Tibial nerve (tissue), 4 donors: ENCODE measurements at regions not wholly inside any gene's neighbourhood (a gene's known extent, or its start where the extent isn't known, plus 50 kb on each side); places are given as distances from the start of the nearest gene placed in this dataset.

Source experiments
- EP300 ChIP-seq, 2 donors: sonication (generic); formaldehyde crosslinking; IDR thresholded peaks; one replicate each; pipeline ENCODE4 v1.6.1; 2017; ENCODE audit warnings: antibody characterized with exemption in 2 of 2, mild to moderate bottlenecking in 1 of 2
- POLR2A ChIP-seq, 2 donors: fragments of 450-650 bp; IDR thresholded peaks; one replicate each; pipeline ENCODE4 v1.6.1; 2017; ENCODE audit warnings: antibody characterized with exemption in 2 of 2, mild to moderate bottlenecking in 2 of 2, moderate library complexity in 2 of 2
- TF ChIP-seq, protein P1 (sequence below), 5 experiments: fragments of 200-600 bp in 3 of 5; fragments of 450-650 bp in 2 of 5; sonication (generic) in 3 of 5; IDR thresholded peaks; one replicate each; pipeline ENCODE4 v1.5.1; 2016 to 2019; ENCODE audit warnings: antibody characterized with exemption in 5 of 5, mild to moderate bottlenecking in 3 of 5, moderate library complexity in 2 of 5

GRCh38 chrY:7966916-7967315 lies 1055.4 kb upstream of the AMELY start:
- TF ChIP-seq, protein P1, sequence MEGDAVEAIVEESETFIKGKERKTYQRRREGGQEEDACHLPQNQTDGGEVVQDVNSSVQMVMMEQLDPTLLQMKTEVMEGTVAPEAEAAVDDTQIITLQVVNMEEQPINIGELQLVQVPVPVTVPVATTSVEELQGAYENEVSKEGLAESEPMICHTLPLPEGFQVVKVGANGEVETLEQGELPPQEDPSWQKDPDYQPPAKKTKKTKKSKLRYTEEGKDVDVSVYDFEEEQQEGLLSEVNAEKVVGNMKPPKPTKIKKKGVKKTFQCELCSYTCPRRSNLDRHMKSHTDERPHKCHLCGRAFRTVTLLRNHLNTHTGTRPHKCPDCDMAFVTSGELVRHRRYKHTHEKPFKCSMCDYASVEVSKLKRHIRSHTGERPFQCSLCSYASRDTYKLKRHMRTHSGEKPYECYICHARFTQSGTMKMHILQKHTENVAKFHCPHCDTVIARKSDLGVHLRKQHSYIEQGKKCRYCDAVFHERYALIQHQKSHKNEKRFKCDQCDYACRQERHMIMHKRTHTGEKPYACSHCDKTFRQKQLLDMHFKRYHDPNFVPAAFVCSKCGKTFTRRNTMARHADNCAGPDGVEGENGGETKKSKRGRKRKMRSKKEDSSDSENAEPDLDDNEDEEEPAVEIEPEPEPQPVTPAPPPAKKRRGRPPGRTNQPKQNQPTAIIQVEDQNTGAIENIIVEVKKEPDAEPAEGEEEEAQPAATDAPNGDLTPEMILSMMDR (IDR thresholded peaks at IDR 0.05): no peak
- TF ChIP-seq EP300 (IDR thresholded peaks at IDR 0.05): no peak
- no peak for TF ChIP-seq POLR2A (IDR thresholded peaks at IDR 0.05)
